NOMO-1 treated with dmso at 0.1 percent for 144 hours (cell line): ENCODE measurements at regions not wholly inside any gene's neighbourhood (a gene's known extent, or its start where the extent isn't known, plus 50 kb on each side); places are given as distances from the start of the nearest gene placed in this dataset.

Experiments used
- DNase-seq: peaks from one replicate; lab custom pipeline; 2025; ENCODE audit not compliant: unreplicated experiment; lab: John Stamatoyannopoulos, UW

- no peak for DNase-seq
Measured at GRCh38 chr1:93746021-93746812, 64.6 kb upstream of the BCAR3 start.

- no peak for DNase-seq
Measured at GRCh38 chr1:93744299-93744988, 62.8 kb upstream of the BCAR3 start.

- DNase-seq = no peak
Measured at GRCh38 chr1:93743465-93743864, 61.8 kb upstream of the BCAR3 start.

- DNase-seq = no peak
Measured at GRCh38 chr1:93740601-93741031, 59.0 kb upstream of the BCAR3 start.

- DNase-seq = no peak
Measured at GRCh38 chr1:93740157-93740556, 58.5 kb upstream of the BCAR3 start.

GRCh38 chr1:93739472-93739871 lies 57.8 kb upstream of the BCAR3 start:
- DNase-seq = no peak

- DNase-seq = no peak
Measured at GRCh38 chr1:93738926-93739325, 57.3 kb upstream of the BCAR3 start.

- no peak for DNase-seq
Measured at GRCh38 chr1:93738075-93738622, 56.5 kb upstream of the BCAR3 start.

- no peak for DNase-seq
Measured at GRCh38 chr1:93735722-93736121, 54.1 kb upstream of the BCAR3 start.

- no peak for DNase-seq
Measured at GRCh38 chr1:93734999-93735398, 53.4 kb upstream of the BCAR3 start.

- no peak for DNase-seq
Measured at GRCh38 chr1:93733340-93733739, 51.7 kb upstream of the BCAR3 start.

- DNase-seq = no peak
Measured at GRCh38 chr1:93732514-93732913, 50.9 kb upstream of the BCAR3 start.
